DMS153 (cell line): ENCODE measurements at regions not wholly inside any gene's neighbourhood (a gene's known extent, or its start where the extent isn't known, plus 50 kb on each side); places are given as distances from the start of the nearest gene placed in this dataset.
"Not testable (repeated sequence)": the region's sequence is repeated elsewhere in the genome, so short reads cannot be mapped to it uniquely, and the experiment has no call there.

Experiments
- DNase-seq: peaks from one replicate; lab custom pipeline; 2025; lab: John Stamatoyannopoulos, UW

GRCh38 chr5:152051499-152052454, 127.1 kb upstream of the GLRA1 start:
- DNase-seq = no peak

DNA sequence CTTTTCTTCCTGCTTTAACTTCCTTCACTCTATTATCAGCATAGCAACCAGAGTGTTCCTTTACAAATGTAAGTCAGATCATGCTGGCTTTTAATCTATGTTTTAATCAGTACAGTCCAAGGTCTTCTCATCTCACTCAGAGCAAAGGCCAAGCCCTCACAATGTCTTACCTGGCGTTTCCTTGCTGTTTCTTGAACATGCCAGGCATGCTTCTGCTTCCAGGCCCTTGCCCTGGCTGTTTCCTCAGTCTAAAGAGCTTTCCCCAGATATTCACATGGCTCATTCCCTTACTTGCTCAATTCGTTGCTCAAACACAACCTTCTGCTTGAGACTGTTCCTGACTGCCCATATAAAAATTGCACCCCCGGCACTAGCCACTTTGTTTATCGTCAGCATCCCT, 121.7 kb upstream of the GLRA1 start:
- no peak for DNase-seq

DNA sequence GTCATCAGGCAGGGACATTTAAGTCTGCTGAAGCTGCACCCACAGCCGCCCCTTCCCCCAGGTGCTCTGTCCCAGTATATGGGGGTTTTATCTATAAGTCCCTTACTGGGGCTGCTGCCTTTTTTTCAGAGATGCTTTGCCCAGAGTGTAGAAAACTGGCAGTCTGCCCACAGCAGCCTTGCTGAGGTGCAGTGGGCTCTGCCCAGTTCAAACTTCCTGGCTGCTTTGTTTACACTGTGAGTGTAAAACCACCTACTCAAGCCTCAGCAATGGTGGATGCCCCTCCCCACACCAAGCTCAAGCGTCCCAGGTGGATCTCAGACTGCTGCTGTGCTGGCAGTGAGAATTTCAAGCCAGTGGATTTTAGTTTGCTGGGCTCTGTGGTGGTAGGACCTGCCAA, 114.2 kb upstream of the GLRA1 start:
- DNase-seq = peak; percentile 36

GRCh38 chr5:152026328-152027024, 101.8 kb upstream of the GLRA1 start:
- not testable (repeated sequence) for DNase-seq

DNA sequence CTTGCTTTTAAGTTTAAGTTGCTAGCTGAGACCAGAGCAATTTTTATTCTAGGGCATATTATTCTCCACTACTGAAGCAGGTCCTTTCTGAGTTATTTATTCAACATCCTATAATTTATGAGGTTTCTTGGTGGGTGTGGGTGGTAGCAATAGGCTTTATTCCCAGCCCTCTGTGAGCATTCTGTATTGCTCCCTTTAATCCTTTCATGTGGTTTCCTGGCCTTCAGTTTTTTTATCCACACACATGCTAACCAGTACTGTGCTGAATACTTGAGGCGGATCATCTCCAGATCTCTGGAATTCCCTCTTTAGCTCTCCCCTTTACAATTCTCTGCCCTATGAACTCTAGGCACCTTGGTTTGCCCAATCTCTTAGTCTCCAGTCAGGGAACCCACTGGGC, 91.8 kb upstream of the GLRA1 start:
- DNase-seq = no peak

DNA sequence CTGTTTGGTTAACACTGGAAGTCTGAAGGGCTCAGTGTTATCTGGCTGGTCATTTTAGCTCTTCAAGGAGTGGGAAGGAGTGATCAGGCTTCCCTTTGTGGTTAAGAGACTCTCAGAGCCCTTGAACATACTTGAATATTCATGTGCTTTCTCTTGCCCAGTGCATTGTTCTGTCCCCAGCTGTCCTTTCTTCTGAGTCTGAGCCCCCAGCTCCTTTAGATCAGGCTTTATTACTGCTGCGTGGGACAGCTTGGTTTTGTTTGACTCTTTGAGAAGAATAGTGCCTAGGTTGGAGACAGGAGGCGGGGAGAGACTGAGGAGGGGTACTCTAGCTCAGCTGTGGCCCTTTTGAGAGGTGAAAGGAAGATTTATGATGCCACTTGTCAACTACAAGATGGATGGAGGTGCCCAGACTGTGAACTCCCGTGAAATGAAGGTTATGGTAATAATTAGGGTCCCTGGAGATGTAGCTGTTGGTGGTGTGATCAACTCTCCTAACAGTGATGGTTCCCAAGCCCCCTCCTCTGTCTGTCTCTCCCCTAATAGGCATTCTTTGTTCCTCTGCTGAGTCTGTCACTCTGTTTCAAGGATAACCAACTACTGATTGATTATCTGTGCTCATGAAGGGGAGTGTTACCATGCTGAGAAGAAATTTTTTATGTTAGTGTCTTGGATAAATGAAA, 83.1 kb upstream of the GLRA1 start:
- DNase-seq = no peak

DNA sequence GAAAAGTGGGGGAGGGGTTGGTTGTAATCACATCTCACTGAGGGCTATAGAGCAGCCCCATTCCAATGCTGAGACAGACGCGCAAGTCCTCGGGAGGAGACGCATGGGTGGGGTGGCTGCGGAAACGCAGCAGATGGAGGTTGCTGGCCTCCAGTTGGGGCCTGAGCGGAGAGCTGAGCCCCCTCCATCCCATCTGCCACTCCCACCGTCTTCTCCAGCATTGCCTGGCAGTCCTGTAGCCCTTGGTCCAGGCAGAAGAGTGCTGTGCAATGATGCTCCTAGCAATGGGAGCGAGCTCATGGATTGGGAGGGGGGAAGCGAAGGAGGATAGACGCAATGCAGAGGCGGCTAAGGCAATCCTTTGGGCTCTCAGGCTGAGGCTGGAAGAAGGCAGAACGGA, 79.4 kb upstream of the GLRA1 start:
- DNase-seq = no peak
